ENCODE measurements at regions not wholly inside any gene's neighbourhood (a gene's known extent, or its start where the extent isn't known, plus 50 kb on each side); places are given as distances from the start of the nearest gene placed in this dataset.

DNA sequence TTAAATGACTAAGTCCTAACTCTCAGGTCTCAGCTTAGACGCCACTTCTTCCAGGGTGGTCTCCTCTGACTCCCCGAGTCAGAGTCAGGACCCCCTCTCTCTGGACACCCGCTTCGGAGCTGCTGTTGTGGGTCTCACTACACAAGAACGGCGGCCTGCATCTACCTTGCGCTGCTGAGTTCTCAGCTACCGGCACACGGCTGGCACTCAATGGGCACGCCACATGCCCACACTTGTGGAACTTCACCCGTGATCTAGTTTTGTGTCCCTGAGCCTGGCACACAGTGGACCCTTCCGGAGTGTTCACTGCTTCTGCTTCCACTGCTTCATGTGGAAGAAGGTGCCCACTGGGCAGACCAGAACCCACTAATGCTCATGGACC is 58.3 kb upstream of the ID2 start:
- H3K4me3 ChIP-seq: no peak overlapping the region
- peaks cover 0 to 23% (median 5%) of the 10 kb centered on the region in 4 donors for H3K4me1 ChIP-seq
- no peaks in the 10 kb centered on the region for H3K36me3 ChIP-seq
- intact Hi-C loops (cut with DNase I; ENCODE audit: low total_unique reads): no loop called here
- 86 to 96% (median 88%) methylated on average over 7 to 12 of the region's 12 CpGs for WGBS, 5 donors
- TF ChIP-seq EP300 (IDR thresholded peaks at IDR 0.05) (no peak), POLR2A (IDR thresholded peaks at IDR 0.05) (no peak), POLR2AphosphoS5 (IDR thresholded peaks at IDR 0.05) (no peak), CTCF (IDR thresholded peaks at IDR 0.05) (no peak)
- no peaks in the 10 kb centered on the region for H3K9me3 ChIP-seq
- no peaks in the 10 kb centered on the region for H3K27me3 ChIP-seq
- H3K27ac ChIP-seq: no peak overlapping the region
- no peak for DNase-seq

DNA sequence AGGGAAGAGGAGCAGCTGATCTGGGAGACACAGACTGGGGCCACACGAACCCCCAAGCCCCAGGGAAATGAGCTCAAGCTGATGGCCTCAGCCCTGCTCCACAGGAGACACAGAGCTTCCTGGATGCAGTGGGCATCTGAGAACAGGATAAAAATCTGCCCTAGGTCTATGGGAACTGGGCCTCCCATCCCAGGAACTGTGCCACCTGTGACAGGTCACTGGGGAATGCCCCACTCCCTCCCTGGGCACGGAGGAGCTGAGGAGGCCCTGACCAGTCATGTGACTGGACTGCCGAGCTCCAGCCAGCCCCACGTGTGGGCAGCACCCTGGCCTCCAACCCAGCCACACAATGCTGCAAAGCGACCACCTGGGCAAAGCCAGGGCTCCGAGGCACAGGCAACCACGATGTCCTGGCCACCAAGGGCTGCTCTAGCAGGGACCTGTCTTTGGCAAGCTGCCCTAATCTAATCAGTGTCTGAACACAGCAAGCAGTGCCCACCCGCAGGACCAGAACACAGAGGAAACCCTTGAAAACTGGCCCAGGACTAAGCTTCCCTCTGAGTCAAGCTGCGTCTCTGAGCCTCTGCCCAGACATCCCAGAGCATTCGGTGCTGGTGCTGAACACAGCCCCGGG is 57.8 kb upstream of the ID2 start:
- Histone ChIP-seq H3K36me3 (no peaks in the 10 kb centered on the region), H3K27me3 (no peaks in the 10 kb centered on the region), H3K27ac (no peak overlapping the region), H3K4me1 (peaks cover 0 to 23% (median 6%) of the 10 kb centered on the region in 4 donors), H3K4me3 (no peak overlapping the region), H3K9me3 (no peaks in the 10 kb centered on the region)
- intact Hi-C loops (cut with DNase I; ENCODE audit: low total_unique reads): no loop called here
- no peak for DNase-seq
- WGBS, 5 donors: 47 to 71% (median 55%) methylated on average over 7 to 11 of the region's 11 CpGs
- no peak for TF ChIP-seq POLR2A (IDR thresholded peaks at IDR 0.05)
- TF ChIP-seq CTCF (IDR thresholded peaks at IDR 0.05): no peak
- TF ChIP-seq EP300 (IDR thresholded peaks at IDR 0.05): no peak
- TF ChIP-seq POLR2AphosphoS5 (IDR thresholded peaks at IDR 0.05): no peak

DNA sequence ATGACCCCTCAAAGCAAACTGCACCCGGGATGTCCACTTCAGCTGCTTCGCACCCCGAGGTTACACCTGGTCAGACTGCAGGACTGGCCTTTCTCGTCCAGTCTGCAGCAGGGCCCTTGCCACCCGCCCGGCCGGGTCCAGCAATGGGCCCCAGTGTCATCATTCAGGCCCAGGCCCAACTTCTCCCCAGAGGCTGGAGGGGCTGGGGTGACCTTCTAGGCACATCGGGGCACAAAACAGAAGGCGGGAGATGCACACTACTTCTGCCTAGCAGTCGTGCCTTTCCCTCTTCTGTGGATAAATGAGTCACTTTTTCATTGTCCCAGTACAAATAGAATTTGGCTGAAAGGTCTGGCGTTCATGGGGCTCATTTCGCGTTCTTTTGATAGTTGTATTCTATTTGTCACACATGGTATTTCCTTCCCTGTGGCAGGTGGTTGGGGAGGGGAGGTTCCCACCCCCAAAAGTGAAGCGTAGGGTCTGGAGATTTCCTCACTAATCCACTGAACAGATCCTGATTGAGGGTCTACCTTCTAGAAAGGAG is 56.9 kb upstream of the ID2 start:
- Histone ChIP-seq H3K9me3 (no peaks in the 10 kb centered on the region), H3K27ac (no peak overlapping the region), H3K27me3 (no peaks in the 10 kb centered on the region), H3K4me1 (peaks cover 0 to 23% (median 6%) of the 10 kb centered on the region in 4 donors), H3K4me3 (no peak overlapping the region), H3K36me3 (no peaks in the 10 kb centered on the region)
- DNase-seq: no peak
- WGBS, 5 donors: 57 to 71% (median 65%) methylated on average over 10 to 14 of the region's 14 CpGs
- intact Hi-C loops (cut with DNase I; ENCODE audit: low total_unique reads): no loop called here
- TF ChIP-seq EP300 (IDR thresholded peaks at IDR 0.05): no peak
- TF ChIP-seq POLR2AphosphoS5 (IDR thresholded peaks at IDR 0.05): no peak
- no peak for TF ChIP-seq POLR2A (IDR thresholded peaks at IDR 0.05)
- TF ChIP-seq CTCF (IDR thresholded peaks at IDR 0.05): no peak

GRCh38 chr2:8625399-8626300 is 56.2 kb upstream of the ID2 start:
- peaks cover 0 to 23% (median 6%) of the 10 kb centered on the region in 4 donors for H3K4me1 ChIP-seq
- H3K27ac ChIP-seq: no peak overlapping the region
- TF ChIP-seq CTCF (IDR thresholded peaks at IDR 0.05) (no peak), EP300 (IDR thresholded peaks at IDR 0.05) (no peak), POLR2A (IDR thresholded peaks at IDR 0.05) (no peak), POLR2AphosphoS5 (IDR thresholded peaks at IDR 0.05) (no peak)
- intact Hi-C loops (cut with DNase I; ENCODE audit: low total_unique reads): no loop called here
- no peak overlapping the region for H3K4me3 ChIP-seq
- no peak for DNase-seq
- WGBS, 5 donors: 88 to 90% (median 89%) methylated on average over 21 to 24 of the region's 24 CpGs
- H3K36me3 ChIP-seq: no peaks in the 10 kb centered on the region
- no peaks in the 10 kb centered on the region for H3K9me3 ChIP-seq
- H3K27me3 ChIP-seq: no peaks in the 10 kb centered on the region
